Caco-2 (cell line): ENCODE measurements at regions not wholly inside any gene's neighbourhood (a gene's known extent, or its start where the extent isn't known, plus 50 kb on each side); places are given as distances from the start of the nearest gene placed in this dataset.
A peak's percentile ranks its signal among the peaks of the same experiment; 100 is the strongest.

Source experiments
- BruUV-seq: library from RNA; stranded (reverse); fragments of 400-500 nt; replicated peaks from 2 replicates; lab custom pipeline; 2021; lab: Mats Ljungman, UMichigan
- CTCF ChIA-PET: fragments of 300-600 bp; sonication (Branson Sonifier 250); formaldehyde crosslinking; loops from one replicate; lab custom pipeline; 2022; ENCODE audit warnings: antibody characterized with exemption; lab: Charles Lee
- POLR2A ChIA-PET: fragments of 300-600 bp; sonication (Branson Sonifier 250); formaldehyde crosslinking; loops from one replicate; lab custom pipeline; 2022; ENCODE audit warnings: antibody characterized with exemption; lab: Charles Lee
- DNase-seq, 2 experiments: peaks; one replicate each; pipeline versions ENCODE4 v3.0.0 to v3.0.0-alpha.2; 2020 to 2022
- H3K27me3 ChIP-seq: replicated peaks from 2 replicates; pipeline ENCODE4 v1.6.0; 2011; ENCODE audit warnings: low read length; ENCODE audit not compliant: control insufficient read depth, insufficient read depth
- H3K36me3 ChIP-seq: 2 replicates; pipeline ENCODE4 v1.5.1; 2011; ENCODE audit warnings: low read length; ENCODE audit not compliant: control insufficient read depth, insufficient read depth
- H3K4me1 ChIP-seq: fragments of 250-450 bp; sonication (Bioruptor Pico); 2 replicates; pipeline ENCODE4 v1.5.1; 2020; ENCODE audit warnings: mild to moderate bottlenecking
- H3K4me3 ChIP-seq: 2 replicates; pipeline ENCODE4 v1.5.1; 2011; ENCODE audit warnings: low read depth, mild to moderate bottlenecking, control low read depth, low read length
- H3K9me3 ChIP-seq: fragments of 250-450 bp; sonication (Bioruptor Pico); 2 replicates; pipeline ENCODE4 v1.5.1; 2020; ENCODE audit warnings: mild to moderate bottlenecking, moderate library complexity
- H3K27ac Mint-ChIP-seq: one replicate; pipeline ENCODE4 v1.8.0; 2022; ENCODE audit warnings: mixed read lengths; ENCODE audit not compliant: unreplicated experiment
- H3K27me3 Mint-ChIP-seq: one replicate; pipeline ENCODE4 v1.8.0; 2022; ENCODE audit warnings: mixed read lengths; ENCODE audit not compliant: insufficient read depth, unreplicated experiment
- H3K36me3 Mint-ChIP-seq: one replicate; pipeline ENCODE4 v1.8.0; 2022; ENCODE audit warnings: mild to moderate bottlenecking, mixed read lengths; ENCODE audit not compliant: insufficient read depth, unreplicated experiment
- H3K4me1 Mint-ChIP-seq: one replicate; pipeline ENCODE4 v1.8.0; 2022; ENCODE audit warnings: low read depth, mixed read lengths; ENCODE audit not compliant: unreplicated experiment
- H3K4me3 Mint-ChIP-seq: one replicate; pipeline ENCODE4 v1.8.0; 2022; ENCODE audit warnings: mild to moderate bottlenecking, moderate library complexity, mixed read lengths; ENCODE audit not compliant: unreplicated experiment
- H3K9me3 Mint-ChIP-seq: one replicate; pipeline ENCODE4 v1.8.0; 2022; ENCODE audit warnings: mixed read lengths; ENCODE audit not compliant: unreplicated experiment
- CTCF ChIP-seq, 2 experiments: fragments of 200-600 bp in 1 of 2; IDR thresholded peaks; 1 replicate in 1 of 2; 2 replicates in 1 of 2; pipeline versions ENCODE4 v1.5.1 to v1.8.0; 2011 to 2022; ENCODE audit warnings: antibody characterized with exemption in 1 of 2, control low read depth in 1 of 2, inconsistent platforms in 1 of 2, low read depth in 1 of 2, low read length in 1 of 2, mild to moderate bottlenecking in 1 of 2, moderate library complexity in 1 of 2; ENCODE audit not compliant: insufficient read depth in 1 of 2, severe bottlenecking in 1 of 2, unreplicated experiment in 1 of 2
- intact Hi-C: fragments of 100-400 bp; cut with micrococcal nuclease; formaldehyde crosslinking; loops from one replicate; pipeline ENCODE4 v1.10.0; 2022; ENCODE audit not compliant: unreplicated experiment

GRCh38 chr6:150732765-150733539 is 132.6 kb upstream of the MTHFD1L start:
- no peak overlapping the region for H3K4me3 Mint-ChIP-seq
- Histone ChIP-seq H3K4me1 (no peaks in the 10 kb centered on the region), H3K27me3 (no peaks in the 10 kb centered on the region), H3K9me3 (no peaks in the 10 kb centered on the region), H3K36me3 (no peaks in the 10 kb centered on the region), H3K4me3 (no peak overlapping the region)
- H3K27me3 Mint-ChIP-seq = no peaks in the 10 kb centered on the region
- no TSS peak for BruUV-seq
- CTCF ChIA-PET = interaction anchor here (1.5 kb wide), 1 partner anchor 47 kb away, joined by 4 read pairs; no protein-coding TSS in a partner anchor
- POLR2A ChIA-PET = no interaction called here
- H3K36me3 Mint-ChIP-seq = peaks cover 31% of the 10 kb centered on the region
- no peak for TF ChIP-seq CTCF (IDR thresholded peaks at IDR 0.05; ENCODE audit: insufficient read depth in 1 of 2, low read depth in 1 of 2, low read length in 1 of 2, severe bottlenecking in 1 of 2, unreplicated experiment in 1 of 2)
- no peaks in the 10 kb centered on the region for H3K4me1 Mint-ChIP-seq
- no peak overlapping the region for H3K27ac Mint-ChIP-seq
- intact Hi-C loops = no loop called here
- no peak for DNase-seq
- H3K9me3 Mint-ChIP-seq = no peaks in the 10 kb centered on the region

GRCh38 chr6:150733726-150734125 is 131.8 kb upstream of the MTHFD1L start:
- Histone ChIP-seq H3K4me1 (no peaks in the 10 kb centered on the region), H3K27me3 (no peaks in the 10 kb centered on the region), H3K4me3 (no peak overlapping the region), H3K9me3 (no peaks in the 10 kb centered on the region), H3K36me3 (no peaks in the 10 kb centered on the region)
- DNase-seq = no peak
- intact Hi-C loops = no loop called here
- no peak for TF ChIP-seq CTCF (IDR thresholded peaks at IDR 0.05; ENCODE audit: insufficient read depth in 1 of 2, low read depth in 1 of 2, low read length in 1 of 2, severe bottlenecking in 1 of 2, unreplicated experiment in 1 of 2)
- H3K27me3 Mint-ChIP-seq = no peaks in the 10 kb centered on the region
- ChIA-PET POLR2A (no interaction called here), CTCF (interaction anchor here (1.5 kb wide), 1 partner anchor 48 kb away, joined by 4 read pairs; no protein-coding TSS in a partner anchor)
- H3K27ac Mint-ChIP-seq = no peak overlapping the region
- no peak overlapping the region for H3K4me3 Mint-ChIP-seq
- H3K36me3 Mint-ChIP-seq = peaks cover 36% of the 10 kb centered on the region
- no peaks in the 10 kb centered on the region for H3K4me1 Mint-ChIP-seq
- TSS peak; percentile 8 for BruUV-seq
- H3K9me3 Mint-ChIP-seq = no peaks in the 10 kb centered on the region

GRCh38 chr6:150734235-150734634 is 131.3 kb upstream of the MTHFD1L start:
- no peak for TF ChIP-seq CTCF (IDR thresholded peaks at IDR 0.05; ENCODE audit: insufficient read depth in 1 of 2, low read depth in 1 of 2, low read length in 1 of 2, severe bottlenecking in 1 of 2, unreplicated experiment in 1 of 2)
- Mint-ChIP-seq H3K27ac (no peak overlapping the region), H3K9me3 (no peaks in the 10 kb centered on the region), H3K36me3 (peaks cover 37% of the 10 kb centered on the region), H3K4me1 (no peaks in the 10 kb centered on the region), H3K4me3 (no peak overlapping the region), H3K27me3 (no peaks in the 10 kb centered on the region)
- no peaks in the 10 kb centered on the region; the same call in 1 of the 2 replicates for H3K4me1 ChIP-seq
- H3K27me3 ChIP-seq = no peaks in the 10 kb centered on the region
- no peak for DNase-seq
- ChIA-PET CTCF (interaction anchor here (1.5 kb wide), 1 partner anchor 48 kb away, joined by 4 read pairs; no protein-coding TSS in a partner anchor), POLR2A (no interaction called here)
- no peak overlapping the region for H3K4me3 ChIP-seq
- intact Hi-C loops = no loop called here
- no peaks in the 10 kb centered on the region for H3K9me3 ChIP-seq
- no TSS peak for BruUV-seq
- H3K36me3 ChIP-seq = no peaks in the 10 kb centered on the region
